Activated T-helper 17 cell treated with anti-CD3 and anti-CD28 coated beads, Interleukin-2, amount 50 U/mL, for 72 hours (primary cell): ENCODE measurements at regions not wholly inside any gene's neighbourhood (a gene's known extent, or its start where the extent isn't known, plus 50 kb on each side); places are given as distances from the start of the nearest gene placed in this dataset.
"Not testable (repeated sequence)": the region's sequence is repeated elsewhere in the genome, so short reads cannot be mapped to it uniquely, and the experiment has no call there.

ENCODE experiments used
- ATAC-seq: fragments of 150-1000 bp; cut with Tn5 transposase; replicated peaks from 2 replicates; pipeline ENCODE4 v1.10.0; 2021; ENCODE audit warnings: mild to moderate bottlenecking, moderate library complexity
- H3K27ac Mint-ChIP-seq: one replicate; pipeline ENCODE4 v1.8.0; 2022; ENCODE audit warnings: mixed read lengths
- H3K27me3 Mint-ChIP-seq: one replicate; pipeline ENCODE4 v1.8.0; 2022; ENCODE audit warnings: mixed read lengths
- H3K36me3 Mint-ChIP-seq: one replicate; pipeline ENCODE4 v1.8.0; 2022; ENCODE audit warnings: low read depth, mild to moderate bottlenecking, mixed read lengths
- H3K4me1 Mint-ChIP-seq: one replicate; pipeline ENCODE4 v1.8.0; 2022; ENCODE audit warnings: mixed read lengths
- H3K4me3 Mint-ChIP-seq: one replicate; pipeline ENCODE4 v1.8.0; 2022; ENCODE audit warnings: mild to moderate bottlenecking, mixed read lengths
- H3K9me3 Mint-ChIP-seq: one replicate; pipeline ENCODE4 v1.8.0; 2022; ENCODE audit warnings: mixed read lengths

DNA sequence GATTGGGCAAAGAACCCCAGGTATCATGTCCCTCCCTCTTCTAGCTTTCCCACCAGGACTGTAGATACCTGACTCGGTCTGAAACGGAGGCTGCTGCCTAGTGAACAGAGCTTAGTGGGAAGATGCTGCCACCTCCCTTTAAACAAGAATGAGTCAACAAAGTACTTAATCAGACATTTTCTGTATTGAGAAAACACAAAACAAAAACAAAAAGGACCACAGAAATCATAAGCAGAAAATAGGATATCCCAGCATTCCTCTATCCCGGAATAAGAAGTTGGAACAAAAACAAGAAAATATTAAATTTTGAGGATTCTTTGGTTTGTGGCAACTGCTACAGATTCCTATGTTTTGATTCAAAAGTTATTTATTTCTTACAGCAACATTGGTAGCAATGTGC is 51.7 kb upstream of the COL8A1 start:
- Mint-ChIP-seq H3K36me3 (no peaks in the 10 kb centered on the region), H3K9me3 (no peaks in the 10 kb centered on the region), H3K4me1 (no peaks in the 10 kb centered on the region)

DNA sequence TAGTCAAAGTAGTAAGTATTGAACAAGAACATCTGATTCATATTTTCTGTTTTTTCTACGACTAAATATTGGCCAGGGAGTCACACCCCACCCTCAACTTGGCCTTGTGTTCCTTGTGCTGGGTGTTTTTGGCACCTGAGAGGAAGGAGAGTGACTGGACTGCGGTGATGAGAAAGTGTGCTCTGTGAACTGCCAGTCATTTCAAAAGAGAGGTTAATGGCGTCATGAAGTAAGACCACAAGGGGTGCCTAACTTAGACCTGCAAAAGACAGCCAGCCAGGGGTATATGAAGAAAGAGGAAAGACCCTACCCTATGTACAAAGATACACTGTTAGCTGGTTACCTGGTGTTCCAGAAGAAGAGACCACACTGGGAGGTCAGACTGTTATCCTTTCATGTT is 58.4 kb upstream of the COL8A1 start:
- H3K27ac Mint-ChIP-seq: no peak overlapping the region
- ATAC-seq: no peak
- H3K9me3 Mint-ChIP-seq: no peaks in the 10 kb centered on the region
- no peaks in the 10 kb centered on the region for H3K36me3 Mint-ChIP-seq
- H3K27me3 Mint-ChIP-seq: peaks cover 4% of the 10 kb centered on the region
- H3K4me1 Mint-ChIP-seq: no peaks in the 10 kb centered on the region
- no peak overlapping the region for H3K4me3 Mint-ChIP-seq

More for the DNA sequence above, 51.7 kb upstream of the COL8A1 start:
- ATAC-seq: no peak
- no peak overlapping the region for H3K4me3 Mint-ChIP-seq
- no peak overlapping the region for H3K27ac Mint-ChIP-seq
- peaks cover 18% of the 10 kb centered on the region for H3K27me3 Mint-ChIP-seq

DNA sequence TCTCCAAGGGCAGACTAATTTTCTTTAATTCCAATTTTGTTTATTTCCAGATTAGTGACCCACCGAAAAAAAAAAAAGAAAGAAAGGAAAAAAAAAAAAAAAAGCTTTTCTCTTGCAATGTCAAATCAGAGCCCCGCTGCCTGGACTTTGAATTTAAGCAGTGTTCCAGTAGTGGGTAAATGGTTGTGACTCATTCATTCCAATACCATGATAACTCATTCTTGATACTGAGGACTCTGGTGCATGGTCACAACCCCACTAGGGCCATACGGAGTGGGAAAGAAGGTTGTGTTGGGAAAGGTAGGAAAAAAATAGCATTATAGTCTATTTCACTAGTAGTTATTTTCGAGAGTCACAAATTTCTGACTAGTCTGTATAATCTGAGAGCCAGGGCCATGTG is 59.1 kb upstream of the COL8A1 start:
- H3K36me3 Mint-ChIP-seq: no peaks in the 10 kb centered on the region
- H3K4me3 Mint-ChIP-seq: no peak overlapping the region
- no peaks in the 10 kb centered on the region for H3K4me1 Mint-ChIP-seq
- ATAC-seq: no peak
- H3K27me3 Mint-ChIP-seq: peaks cover 4% of the 10 kb centered on the region
- no peaks in the 10 kb centered on the region for H3K9me3 Mint-ChIP-seq
- no peak overlapping the region for H3K27ac Mint-ChIP-seq

DNA sequence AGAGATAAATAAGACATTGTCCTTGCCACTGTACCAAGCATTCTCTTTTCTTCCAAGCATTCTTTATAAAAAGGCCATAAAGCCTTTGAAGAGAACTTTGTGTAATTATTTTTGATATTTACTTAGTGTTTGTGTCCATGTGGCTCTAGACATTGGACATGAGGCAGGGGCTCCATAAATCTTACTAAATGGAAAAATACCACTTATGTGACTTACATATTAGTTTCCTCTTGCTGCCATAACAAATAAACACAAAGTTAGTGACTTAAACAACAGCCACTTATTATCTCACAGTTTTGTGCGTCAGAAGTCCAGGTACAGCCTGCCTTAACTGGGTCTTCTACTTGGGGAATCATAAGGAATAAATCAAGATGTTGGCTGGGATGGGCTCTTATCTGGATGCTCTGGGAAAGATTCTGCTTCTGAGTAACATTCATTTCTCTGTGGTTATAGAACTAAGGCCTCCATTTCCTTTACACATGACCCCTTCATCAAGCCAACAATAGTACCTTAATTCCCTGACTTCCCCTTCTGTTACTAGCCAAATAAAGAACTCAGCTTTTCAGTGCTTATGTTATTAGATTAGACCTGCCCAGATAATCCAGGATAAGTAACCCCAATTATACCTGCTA is 59.9 kb upstream of the COL8A1 start:
- no peak for ATAC-seq
- no peaks in the 10 kb centered on the region for H3K4me1 Mint-ChIP-seq
- H3K27ac Mint-ChIP-seq: no peak overlapping the region
- H3K9me3 Mint-ChIP-seq: no peaks in the 10 kb centered on the region
- no peaks in the 10 kb centered on the region for H3K36me3 Mint-ChIP-seq
- H3K4me3 Mint-ChIP-seq: no peak overlapping the region
- peaks cover 4% of the 10 kb centered on the region for H3K27me3 Mint-ChIP-seq

DNA sequence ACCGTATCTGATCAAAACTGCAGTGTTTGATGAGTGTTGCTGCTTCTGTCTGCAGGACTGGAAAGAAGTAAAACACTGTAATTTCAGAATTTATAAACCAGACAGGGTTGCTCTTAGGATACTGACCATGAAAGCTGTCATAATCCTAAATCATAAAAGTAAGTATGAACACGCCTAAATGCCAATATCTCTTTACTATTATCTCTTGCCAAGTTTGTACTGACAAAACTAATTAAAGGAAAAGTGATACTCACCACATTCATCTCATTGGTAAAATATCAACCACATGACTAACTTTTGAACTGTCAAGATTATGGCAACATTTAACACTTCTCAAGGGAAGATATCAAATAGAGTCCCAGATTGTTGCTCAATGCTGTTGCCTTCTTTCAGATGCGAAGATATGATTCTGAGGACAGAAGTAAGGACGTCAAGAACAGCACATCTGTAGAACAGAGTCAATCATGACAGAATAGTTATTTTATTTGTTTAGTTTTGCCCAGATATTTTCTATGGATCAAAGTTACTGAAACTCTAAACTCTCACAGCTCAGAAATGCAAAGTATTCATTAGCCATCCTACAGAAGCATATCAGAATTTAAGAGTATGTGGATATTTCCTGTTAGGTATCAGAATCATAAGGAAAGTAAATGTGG is 61.4 kb upstream of the COL8A1 start:
- H3K4me3 Mint-ChIP-seq: no peak overlapping the region
- no peak overlapping the region for H3K27ac Mint-ChIP-seq
- no peak for ATAC-seq
- H3K4me1 Mint-ChIP-seq: no peaks in the 10 kb centered on the region
- no peaks in the 10 kb centered on the region for H3K9me3 Mint-ChIP-seq
- H3K36me3 Mint-ChIP-seq: no peaks in the 10 kb centered on the region
- peaks cover 4% of the 10 kb centered on the region for H3K27me3 Mint-ChIP-seq

DNA sequence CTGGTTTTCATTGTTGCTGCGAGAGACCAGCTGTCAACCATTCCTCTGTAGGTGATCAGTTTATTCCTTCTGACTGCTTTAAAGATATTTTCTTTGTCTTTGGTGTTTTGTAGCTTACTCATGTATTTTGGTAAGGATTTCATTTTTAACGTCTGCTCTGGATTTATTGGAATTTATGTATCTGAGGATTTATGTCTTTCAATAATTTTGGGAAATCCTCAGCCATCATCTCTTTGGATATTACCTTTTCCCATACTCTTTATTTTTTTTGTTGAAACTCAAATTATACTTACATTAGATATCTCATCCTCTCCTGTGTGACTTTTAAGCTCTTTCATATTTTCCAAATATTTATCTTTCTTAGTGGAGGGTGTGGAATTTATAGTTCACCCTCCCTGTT is 62.7 kb upstream of the COL8A1 start:
- no peak overlapping the region for H3K4me3 Mint-ChIP-seq
- no peak overlapping the region for H3K27ac Mint-ChIP-seq
- no peaks in the 10 kb centered on the region for H3K9me3 Mint-ChIP-seq
- H3K27me3 Mint-ChIP-seq: peaks cover 4% of the 10 kb centered on the region
- H3K36me3 Mint-ChIP-seq: no peaks in the 10 kb centered on the region
- ATAC-seq: no peak
- H3K4me1 Mint-ChIP-seq: no peaks in the 10 kb centered on the region

DNA sequence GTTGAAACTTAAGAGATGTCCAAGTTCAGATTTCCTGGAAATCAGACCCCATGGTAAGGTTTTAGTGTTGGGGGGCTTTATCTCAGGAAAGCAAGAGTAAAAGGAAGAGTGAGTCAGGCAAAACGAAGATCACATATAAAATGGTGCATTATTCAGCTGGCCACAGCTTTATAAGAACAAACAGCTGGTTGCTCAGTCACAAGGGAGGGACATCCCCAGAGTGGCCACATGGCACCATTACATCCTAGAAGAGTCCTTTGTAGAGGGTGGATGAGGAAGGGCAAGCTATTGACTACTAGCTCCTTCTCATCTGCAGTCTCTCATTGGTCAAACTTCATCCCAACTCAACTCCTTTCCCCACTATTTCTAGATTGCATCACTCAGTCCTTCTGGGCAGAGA is 68.3 kb upstream of the COL8A1 start:
- Mint-ChIP-seq H3K36me3 (no peaks in the 10 kb centered on the region), H3K4me1 (no peaks in the 10 kb centered on the region), H3K9me3 (peaks cover 4% of the 10 kb centered on the region), H3K27me3 (peaks cover 7% of the 10 kb centered on the region), H3K4me3 (no peak overlapping the region), H3K27ac (no peak overlapping the region)
- ATAC-seq: no peak

DNA sequence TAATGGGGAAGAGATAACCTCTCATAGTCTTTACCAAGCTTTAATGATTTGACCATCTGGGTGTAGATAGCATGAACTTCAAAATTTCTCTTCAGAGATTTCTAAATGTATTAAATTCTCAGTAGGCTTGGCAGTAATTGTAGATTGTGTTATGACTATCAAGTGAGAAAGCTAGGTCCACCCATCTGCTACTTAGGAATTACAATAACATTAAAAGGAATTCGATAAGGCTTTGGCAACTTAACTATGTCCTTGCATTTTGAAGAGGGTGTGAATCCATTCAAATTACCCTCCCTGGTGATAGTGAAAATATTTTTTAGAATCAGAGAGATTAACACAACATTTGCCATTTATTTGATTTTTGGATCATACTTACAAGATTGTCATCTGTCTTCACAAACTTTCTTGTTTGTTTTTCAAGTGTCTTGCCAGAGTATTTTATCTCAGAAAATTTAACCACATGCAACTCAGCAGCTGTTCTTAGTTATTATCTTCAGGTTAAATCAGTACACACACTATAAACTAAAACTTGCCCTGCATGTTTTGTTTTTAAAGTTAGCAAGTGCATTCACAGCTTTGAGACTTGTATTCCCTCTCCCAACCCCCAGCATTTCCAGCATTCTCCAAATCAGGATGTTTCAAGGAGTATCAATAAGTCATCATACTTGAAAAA is 69.6 kb upstream of the COL8A1 start:
- Mint-ChIP-seq H3K9me3 (peaks cover 4% of the 10 kb centered on the region), H3K36me3 (no peaks in the 10 kb centered on the region), H3K4me3 (no peak overlapping the region), H3K4me1 (no peaks in the 10 kb centered on the region), H3K27me3 (peaks cover 7% of the 10 kb centered on the region), H3K27ac (no peak overlapping the region)
- ATAC-seq: no peak

DNA sequence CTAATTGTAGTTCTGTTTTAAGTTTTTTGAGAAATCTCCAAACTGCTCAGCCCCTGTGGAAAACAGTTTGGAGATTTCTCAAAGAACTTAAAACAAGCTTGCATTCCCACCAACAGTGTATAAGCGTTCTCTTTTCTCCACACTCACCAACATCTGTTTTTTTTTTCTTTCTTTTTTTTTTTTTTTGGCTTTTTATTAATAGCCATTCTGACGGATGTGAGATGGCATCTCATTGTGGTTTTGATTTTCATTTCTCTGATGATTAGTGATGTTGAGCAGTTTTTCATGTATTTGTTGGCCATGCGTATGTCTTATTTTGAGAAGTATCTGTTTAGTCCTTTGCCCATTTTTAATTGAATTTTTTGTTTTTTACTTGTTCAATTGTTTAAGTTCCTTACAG is 73.1 kb upstream of the COL8A1 start:
- no peak for ATAC-seq
- H3K27me3 Mint-ChIP-seq: peaks cover 3% of the 10 kb centered on the region
- no peaks in the 10 kb centered on the region for H3K36me3 Mint-ChIP-seq
- no peaks in the 10 kb centered on the region for H3K4me1 Mint-ChIP-seq
- no peak overlapping the region for H3K27ac Mint-ChIP-seq
- H3K4me3 Mint-ChIP-seq: no peak overlapping the region
- H3K9me3 Mint-ChIP-seq: peaks cover 8% of the 10 kb centered on the region

DNA sequence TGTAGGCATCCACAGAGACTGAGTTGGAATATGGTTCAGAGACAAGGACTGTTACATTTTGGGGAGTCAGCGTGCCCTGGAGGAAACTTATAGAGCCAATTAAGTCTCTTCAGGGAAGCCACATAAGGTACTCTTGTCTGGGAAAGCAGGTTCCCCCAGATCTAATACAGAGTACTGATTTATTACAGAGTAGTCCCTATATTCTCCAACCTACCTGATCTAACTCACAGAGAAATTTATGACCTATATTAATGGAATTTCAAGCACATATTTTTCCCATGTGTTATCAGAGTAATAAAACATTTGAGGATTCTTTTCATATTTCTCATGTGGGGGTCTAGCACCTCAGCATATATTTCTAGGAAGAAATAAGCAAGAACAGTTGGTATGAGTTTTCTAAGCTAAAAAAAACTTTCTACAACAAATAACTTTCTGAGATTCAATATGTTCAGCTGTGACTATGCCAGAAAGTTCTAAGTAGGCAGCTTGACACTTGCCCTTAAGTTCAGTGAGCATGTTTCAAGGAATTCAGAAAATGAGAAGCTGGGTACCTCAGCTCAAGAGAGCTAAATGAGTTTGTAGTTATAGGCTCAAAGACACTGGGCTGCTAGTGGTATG is 75.3 kb upstream of the COL8A1 start:
- no peak for ATAC-seq
- H3K36me3 Mint-ChIP-seq: no peaks in the 10 kb centered on the region
- peaks cover 8% of the 10 kb centered on the region for H3K9me3 Mint-ChIP-seq
- H3K27ac Mint-ChIP-seq: no peak overlapping the region
- peaks cover 3% of the 10 kb centered on the region for H3K27me3 Mint-ChIP-seq
- no peaks in the 10 kb centered on the region for H3K4me1 Mint-ChIP-seq
- no peak overlapping the region for H3K4me3 Mint-ChIP-seq

DNA sequence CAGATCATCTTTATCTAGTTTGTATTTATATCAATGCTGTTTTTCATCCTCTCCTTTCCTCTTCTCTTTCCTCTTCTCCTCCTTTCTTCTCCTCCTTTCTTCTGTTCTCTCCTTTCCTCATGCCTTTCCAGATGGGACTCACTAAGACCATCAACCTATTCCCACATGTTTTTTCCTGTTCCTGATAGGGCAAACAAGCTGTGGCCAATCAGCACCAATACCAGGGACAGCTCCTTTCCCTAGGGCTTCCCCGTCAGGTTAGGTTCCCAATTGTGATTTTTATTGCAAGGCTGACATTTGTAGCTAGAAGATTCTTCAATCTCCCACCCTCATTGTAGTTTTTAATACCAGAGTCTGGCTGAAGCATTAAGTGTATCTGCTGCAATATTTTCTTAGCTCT is 76.3 kb upstream of the COL8A1 start:
- H3K4me3 Mint-ChIP-seq: no peak overlapping the region
- no peaks in the 10 kb centered on the region for H3K4me1 Mint-ChIP-seq
- no peaks in the 10 kb centered on the region for H3K36me3 Mint-ChIP-seq
- H3K27me3 Mint-ChIP-seq: no peaks in the 10 kb centered on the region
- peaks cover 3% of the 10 kb centered on the region for H3K9me3 Mint-ChIP-seq
- no peak for ATAC-seq
- H3K27ac Mint-ChIP-seq: no peak overlapping the region

DNA sequence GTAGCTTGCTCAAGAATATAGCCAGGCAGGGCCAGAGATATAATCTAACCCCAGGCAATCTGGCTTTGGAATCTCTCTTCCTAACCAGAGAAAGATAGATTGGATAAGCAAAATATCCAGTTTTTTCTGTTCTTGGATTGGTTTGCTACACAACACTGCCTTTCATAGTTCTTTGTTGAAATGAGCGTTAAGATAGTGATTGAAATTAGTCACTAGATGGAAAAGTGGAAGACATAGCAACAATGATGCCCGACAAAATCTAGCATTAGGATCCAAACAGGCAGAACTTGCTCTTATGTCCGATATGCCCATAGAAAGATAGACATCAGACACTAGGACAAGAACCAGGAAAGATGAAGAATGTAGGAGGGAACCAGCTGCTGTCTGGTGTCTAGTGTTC is 77.3 kb upstream of the COL8A1 start:
- Mint-ChIP-seq H3K36me3 (no peaks in the 10 kb centered on the region), H3K4me3 (no peak overlapping the region), H3K27ac (no peak overlapping the region), H3K9me3 (peaks cover 3% of the 10 kb centered on the region), H3K27me3 (no peaks in the 10 kb centered on the region), H3K4me1 (no peaks in the 10 kb centered on the region)
- ATAC-seq: no peak

DNA sequence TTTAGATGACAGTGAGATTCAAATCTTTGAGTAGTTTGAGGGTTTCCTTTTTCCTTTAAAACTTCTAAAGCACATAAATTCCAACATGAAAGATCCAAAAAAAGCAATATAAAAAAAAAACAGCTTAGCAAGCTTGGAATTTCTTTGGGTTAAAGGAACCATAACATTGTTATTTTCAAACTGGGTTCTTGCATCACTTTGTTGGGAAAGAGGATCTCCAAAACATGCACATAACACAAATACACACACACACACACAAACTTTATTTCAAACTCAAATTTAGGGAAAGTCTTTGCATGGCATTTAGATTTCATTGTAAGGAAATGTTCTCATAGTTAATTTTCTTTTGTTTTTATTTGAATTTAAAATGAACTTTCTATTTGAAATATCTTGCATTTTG is 79.2 kb upstream of the COL8A1 start:
- Mint-ChIP-seq H3K27me3 (peaks cover 3% of the 10 kb centered on the region), H3K36me3 (no peaks in the 10 kb centered on the region), H3K4me3 (no peak overlapping the region), H3K27ac (no peak overlapping the region), H3K9me3 (peaks cover 7% of the 10 kb centered on the region), H3K4me1 (no peaks in the 10 kb centered on the region)
- ATAC-seq: no peak

DNA sequence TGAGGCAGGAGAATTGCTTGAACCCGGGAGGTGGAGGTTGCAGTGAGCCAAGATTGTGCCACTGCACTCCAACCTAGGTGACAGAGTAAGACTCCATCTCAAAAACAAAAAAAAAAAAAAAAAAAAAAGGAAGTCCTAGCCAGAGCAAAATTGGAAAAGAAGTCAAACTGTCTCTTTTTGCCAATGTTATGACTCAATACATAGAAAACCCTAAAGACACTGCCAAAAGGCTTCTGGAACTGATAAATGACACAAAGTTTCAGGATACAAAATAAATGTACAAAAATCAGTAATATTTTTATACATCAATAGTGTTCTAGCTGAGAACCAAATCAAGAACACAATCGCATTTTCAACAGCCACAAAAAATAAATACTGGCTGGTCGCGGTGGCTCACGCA is 82.5 kb upstream of the COL8A1 start:
- H3K36me3 Mint-ChIP-seq, H3K9me3 Mint-ChIP-seq, H3K27me3 Mint-ChIP-seq, H3K27ac Mint-ChIP-seq, H3K4me3 Mint-ChIP-seq, ATAC-seq, H3K4me1 Mint-ChIP-seq: not testable (repeated sequence)

DNA sequence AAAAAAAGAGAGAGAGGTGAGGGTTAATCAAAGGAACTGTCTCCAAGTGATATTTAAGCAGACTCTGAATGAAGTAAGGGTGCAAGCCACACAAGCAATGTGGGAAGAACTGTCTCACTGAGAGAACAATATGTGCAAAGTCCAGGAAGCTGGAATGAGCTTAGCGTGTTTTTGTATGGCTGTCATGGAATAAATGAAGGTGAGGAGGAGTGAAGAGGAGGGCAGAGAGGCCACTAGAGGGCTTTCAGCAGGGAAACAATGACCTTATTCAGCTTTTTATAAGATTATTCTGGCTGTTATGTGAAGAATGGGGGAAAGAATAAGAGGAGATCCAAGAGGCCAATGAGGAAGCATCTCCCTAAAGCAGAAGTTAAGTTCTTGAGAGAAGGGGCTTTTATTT is 86.9 kb upstream of the COL8A1 start:
- Mint-ChIP-seq H3K4me3 (no peak overlapping the region), H3K27ac (no peak overlapping the region), H3K4me1 (no peaks in the 10 kb centered on the region), H3K9me3 (peaks cover 3% of the 10 kb centered on the region), H3K27me3 (peaks cover 4% of the 10 kb centered on the region), H3K36me3 (no peaks in the 10 kb centered on the region)
- ATAC-seq: no peak
